ENCODE measurements at regions not wholly inside any gene's neighbourhood (a gene's known extent, or its start where the extent isn't known, plus 50 kb on each side); places are given as distances from the start of the nearest gene placed in this dataset.
"Not testable (repeated sequence)": the region's sequence is repeated elsewhere in the genome, so short reads cannot be mapped to it uniquely, and the experiment has no call there.

- no peaks in the 10 kb centered on the region for H3K36me3 ChIP-seq (ENCODE audit: insufficient read depth, insufficient read length, low read length)
- H3K9ac ChIP-seq (ENCODE audit: insufficient read length, low read depth): no peak overlapping the region
- TF ChIP-seq SUZ12 (IDR thresholded peaks at IDR 0.05; ENCODE audit: extremely low read depth, insufficient read depth, insufficient read length): no peak
- no peak for TF ChIP-seq ZNF274 (IDR thresholded peaks at IDR 0.05; ENCODE audit: low read depth, low read length)
- TF ChIP-seq YY1 (IDR thresholded peaks at IDR 0.05; ENCODE audit: insufficient read depth, insufficient read length): no peak
- H3K4me3 ChIP-seq (ENCODE audit: insufficient read length, low read depth): no peak overlapping the region
- H3K27me3 ChIP-seq (ENCODE audit: insufficient read depth, insufficient read length): no peaks in the 10 kb centered on the region
- H3K9me3 ChIP-seq (ENCODE audit: insufficient read depth, low read length): no peaks in the 10 kb centered on the region
- no peak for DNase-seq (ENCODE audit: low read depth, low spot score)
- H3K4me1 ChIP-seq (ENCODE audit: insufficient read depth, insufficient read length): no peaks in the 10 kb centered on the region
These were observed 143.2 kb upstream of the PRICKLE2 start for GRCh38 chr3:64368257-64369020.

GRCh38 chr3:64365877-64366276 is 140.6 kb upstream of the PRICKLE2 start:
- TF ChIP-seq ZNF274 (IDR thresholded peaks at IDR 0.05; ENCODE audit: low read depth, low read length) (no peak), SUZ12 (IDR thresholded peaks at IDR 0.05; ENCODE audit: extremely low read depth, insufficient read depth, insufficient read length) (no peak), YY1 (IDR thresholded peaks at IDR 0.05; ENCODE audit: insufficient read depth, insufficient read length) (no peak)
- Histone ChIP-seq H3K9me3 (ENCODE audit: insufficient read depth, low read length) (no peaks in the 10 kb centered on the region), H3K4me1 (ENCODE audit: insufficient read depth, insufficient read length) (no peaks in the 10 kb centered on the region), H3K4me3 (ENCODE audit: insufficient read length, low read depth) (no peak overlapping the region), H3K9ac (ENCODE audit: insufficient read length, low read depth) (no peak overlapping the region), H3K36me3 (ENCODE audit: insufficient read depth, insufficient read length, low read length) (no peaks in the 10 kb centered on the region), H3K27me3 (ENCODE audit: insufficient read depth, insufficient read length) (no peaks in the 10 kb centered on the region)
- no peak for DNase-seq (ENCODE audit: low read depth, low spot score)

GRCh38 chr3:64363842-64364241 is 138.6 kb upstream of the PRICKLE2 start:
- no peak for DNase-seq (ENCODE audit: low read depth, low spot score)
- H3K9me3 ChIP-seq (ENCODE audit: insufficient read depth, low read length): no peaks in the 10 kb centered on the region
- no peaks in the 10 kb centered on the region for H3K4me1 ChIP-seq (ENCODE audit: insufficient read depth, insufficient read length)
- H3K4me3 ChIP-seq (ENCODE audit: insufficient read length, low read depth): no peak overlapping the region
- H3K9ac ChIP-seq (ENCODE audit: insufficient read length, low read depth): no peak overlapping the region
- no peaks in the 10 kb centered on the region for H3K36me3 ChIP-seq (ENCODE audit: insufficient read depth, insufficient read length, low read length)
- no peaks in the 10 kb centered on the region for H3K27me3 ChIP-seq (ENCODE audit: insufficient read depth, insufficient read length)
- TF ChIP-seq YY1 (IDR thresholded peaks at IDR 0.05; ENCODE audit: insufficient read depth, insufficient read length) (no peak), SUZ12 (IDR thresholded peaks at IDR 0.05; ENCODE audit: extremely low read depth, insufficient read depth, insufficient read length) (no peak), ZNF274 (IDR thresholded peaks at IDR 0.05; ENCODE audit: low read depth, low read length) (no peak)

GRCh38 chr3:64361962-64362735 is 136.9 kb upstream of the PRICKLE2 start:
- Histone ChIP-seq H3K36me3 (ENCODE audit: insufficient read depth, insufficient read length, low read length) (no peaks in the 10 kb centered on the region), H3K4me3 (ENCODE audit: insufficient read length, low read depth) (no peak overlapping the region), H3K4me1 (ENCODE audit: insufficient read depth, insufficient read length) (no peaks in the 10 kb centered on the region), H3K9ac (ENCODE audit: insufficient read length, low read depth) (no peak overlapping the region), H3K9me3 (ENCODE audit: insufficient read depth, low read length) (no peaks in the 10 kb centered on the region), H3K27me3 (ENCODE audit: insufficient read depth, insufficient read length) (no peaks in the 10 kb centered on the region)
- no peak for DNase-seq (ENCODE audit: low read depth, low spot score)
- TF ChIP-seq SUZ12 (IDR thresholded peaks at IDR 0.05; ENCODE audit: extremely low read depth, insufficient read depth, insufficient read length) (no peak), YY1 (IDR thresholded peaks at IDR 0.05; ENCODE audit: insufficient read depth, insufficient read length) (no peak), ZNF274 (IDR thresholded peaks at IDR 0.05; ENCODE audit: low read depth, low read length) (no peak)

GRCh38 chr3:64361036-64361435 is 135.8 kb upstream of the PRICKLE2 start:
- H3K36me3 ChIP-seq (ENCODE audit: insufficient read depth, insufficient read length, low read length); H3K9me3 ChIP-seq (ENCODE audit: insufficient read depth, low read length); H3K4me1 ChIP-seq (ENCODE audit: insufficient read depth, insufficient read length); DNase-seq (ENCODE audit: low read depth, low spot score); H3K9ac ChIP-seq (ENCODE audit: insufficient read length, low read depth); H3K4me3 ChIP-seq (ENCODE audit: insufficient read length, low read depth); H3K27me3 ChIP-seq (ENCODE audit: insufficient read depth, insufficient read length): not testable (repeated sequence)

- no peak for DNase-seq (ENCODE audit: low read depth, low spot score)
- no peaks in the 10 kb centered on the region for H3K36me3 ChIP-seq (ENCODE audit: insufficient read depth, insufficient read length, low read length)
- H3K4me1 ChIP-seq (ENCODE audit: insufficient read depth, insufficient read length): no peaks in the 10 kb centered on the region
- H3K4me3 ChIP-seq (ENCODE audit: insufficient read length, low read depth): no peak overlapping the region
- TF ChIP-seq SUZ12 (IDR thresholded peaks at IDR 0.05; ENCODE audit: extremely low read depth, insufficient read depth, insufficient read length) (no peak), ZNF274 (IDR thresholded peaks at IDR 0.05; ENCODE audit: low read depth, low read length) (no peak), YY1 (IDR thresholded peaks at IDR 0.05; ENCODE audit: insufficient read depth, insufficient read length) (no peak)
- H3K9me3 ChIP-seq (ENCODE audit: insufficient read depth, low read length): 0 out of 2 replicates have a peak, but pooled peaks cover 7% of the 10 kb centered on the region
- H3K27me3 ChIP-seq (ENCODE audit: insufficient read depth, insufficient read length): no peaks in the 10 kb centered on the region
- no peak overlapping the region for H3K9ac ChIP-seq (ENCODE audit: insufficient read length, low read depth)
These were observed 135.0 kb upstream of the PRICKLE2 start for GRCh38 chr3:64360280-64360679.

GRCh38 chr3:64359735-64360134 is 134.5 kb upstream of the PRICKLE2 start:
- Histone ChIP-seq H3K9me3 (ENCODE audit: insufficient read depth, low read length) (0 out of 2 replicates have a peak, but pooled peaks cover 7% of the 10 kb centered on the region), H3K9ac (ENCODE audit: insufficient read length, low read depth) (no peak overlapping the region), H3K27me3 (ENCODE audit: insufficient read depth, insufficient read length) (no peaks in the 10 kb centered on the region), H3K36me3 (ENCODE audit: insufficient read depth, insufficient read length, low read length) (no peaks in the 10 kb centered on the region), H3K4me3 (ENCODE audit: insufficient read length, low read depth) (no peak overlapping the region), H3K4me1 (ENCODE audit: insufficient read depth, insufficient read length) (no peaks in the 10 kb centered on the region)
- TF ChIP-seq YY1 (IDR thresholded peaks at IDR 0.05; ENCODE audit: insufficient read depth, insufficient read length) (no peak), SUZ12 (IDR thresholded peaks at IDR 0.05; ENCODE audit: extremely low read depth, insufficient read depth, insufficient read length) (no peak), ZNF274 (IDR thresholded peaks at IDR 0.05; ENCODE audit: low read depth, low read length) (no peak)
- DNase-seq (ENCODE audit: low read depth, low spot score): no peak
